Parathyroid adenoma (tissue), 2 donors: ENCODE measurements at regions not wholly inside any gene's neighbourhood (a gene's known extent, or its start where the extent isn't known, plus 50 kb on each side); places are given as distances from the start of the nearest gene placed in this dataset.

Experiments
- H2AFZ ChIP-seq: fragments of 300-600 bp; sonication (generic); one replicate; pipeline ENCODE4 v1.7.0; 2017; ENCODE audit warnings: antibody characterized with exemption, mild to moderate bottlenecking
- H3K27ac ChIP-seq: fragments of 300-600 bp; sonication (generic); one replicate; pipeline ENCODE4 v1.7.0; 2017
- H3K27me3 ChIP-seq: fragments of 300-600 bp; sonication (generic); one replicate; pipeline ENCODE4 v1.7.0; 2017; ENCODE audit warnings: low read length; ENCODE audit not compliant: control insufficient read depth, insufficient read depth
- H3K36me3 ChIP-seq: fragments of 300-600 bp; sonication (generic); one replicate; pipeline ENCODE4 v1.7.0; 2017; ENCODE audit warnings: low read length; ENCODE audit not compliant: control insufficient read depth, insufficient read depth
- H3K4me1 ChIP-seq: fragments of 300-600 bp; sonication (generic); one replicate; pipeline ENCODE4 v1.7.0; 2017; ENCODE audit warnings: control low read depth
- H3K4me2 ChIP-seq: fragments of 300-600 bp; sonication (generic); one replicate; pipeline ENCODE4 v1.7.0; 2017; ENCODE audit warnings: low read length
- H3K4me3 ChIP-seq: fragments of 300-600 bp; sonication (generic); one replicate; pipeline ENCODE4 v1.7.0; 2017; ENCODE audit warnings: low read depth, low read length
- H3K79me2 ChIP-seq: fragments of 300-600 bp; sonication (generic); one replicate; pipeline ENCODE4 v1.7.0; 2017; ENCODE audit warnings: control low read depth
- H3K9ac ChIP-seq: fragments of 300-600 bp; sonication (generic); one replicate; pipeline ENCODE4 v1.7.0; 2017; ENCODE audit warnings: mild to moderate bottlenecking
- H3K9me3 ChIP-seq: fragments of 300-600 bp; sonication (generic); one replicate; pipeline ENCODE4 v1.7.0; 2017; ENCODE audit warnings: low read length; ENCODE audit not compliant: control insufficient read depth
- CTCF ChIP-seq: fragments of 300-600 bp; sonication (generic); IDR thresholded peaks from one replicate; pipeline ENCODE4 v1.7.0; 2017; ENCODE audit warnings: antibody characterized with exemption, mild to moderate bottlenecking
- donor health status: primary hyperparathyroidism.

- no peak overlapping the region for H3K4me3 ChIP-seq
- H3K36me3 ChIP-seq: no peaks in the 10 kb centered on the region
- H3K9ac ChIP-seq: no peak overlapping the region
- no peaks in the 10 kb centered on the region for H3K27me3 ChIP-seq
- no peaks in the 10 kb centered on the region for H3K79me2 ChIP-seq
- no peaks in the 10 kb centered on the region for H3K4me1 ChIP-seq
- no peak overlapping the region for H3K27ac ChIP-seq
- TF ChIP-seq CTCF: no peak
- no peaks in the 10 kb centered on the region for H3K9me3 ChIP-seq
- H3K4me2 ChIP-seq: no peak overlapping the region
- H2AFZ ChIP-seq: no peak overlapping the region
Measured at GRCh38 chr5:104628911-104629310, 1066.3 kb upstream of the NUDT12 start.

- no peaks in the 10 kb centered on the region for H3K79me2 ChIP-seq
- H3K4me2 ChIP-seq: no peak overlapping the region
- H3K4me1 ChIP-seq: no peaks in the 10 kb centered on the region
- no peak overlapping the region for H3K27ac ChIP-seq
- H3K27me3 ChIP-seq: no peaks in the 10 kb centered on the region
- no peak overlapping the region for H3K4me3 ChIP-seq
- no peaks in the 10 kb centered on the region for H3K36me3 ChIP-seq
- H3K9me3 ChIP-seq: no peaks in the 10 kb centered on the region
- no peak overlapping the region for H2AFZ ChIP-seq
- no peak for TF ChIP-seq CTCF
- H3K9ac ChIP-seq: no peak overlapping the region
Measured at GRCh38 chr5:104626122-104626521, 1063.5 kb upstream of the NUDT12 start.

GRCh38 chr5:104612005-104612404 lies 1049.4 kb upstream of the NUDT12 start:
- Histone ChIP-seq H3K27me3 (no peaks in the 10 kb centered on the region), H3K9ac (no peak overlapping the region), H3K9me3 (no peaks in the 10 kb centered on the region), H3K4me2 (no peak overlapping the region), H2AFZ (no peak overlapping the region), H3K27ac (no peak overlapping the region), H3K4me3 (no peak overlapping the region), H3K79me2 (no peaks in the 10 kb centered on the region), H3K4me1 (no peaks in the 10 kb centered on the region), H3K36me3 (no peaks in the 10 kb centered on the region)
- no peak for TF ChIP-seq CTCF

GRCh38 chr5:104611135-104611767 lies 1048.7 kb upstream of the NUDT12 start:
- H3K4me1 ChIP-seq: no peaks in the 10 kb centered on the region
- no peaks in the 10 kb centered on the region for H3K27me3 ChIP-seq
- H3K79me2 ChIP-seq: no peaks in the 10 kb centered on the region
- no peak for TF ChIP-seq CTCF
- no peak overlapping the region for H3K4me2 ChIP-seq
- H3K36me3 ChIP-seq: no peaks in the 10 kb centered on the region
- no peak overlapping the region for H2AFZ ChIP-seq
- no peaks in the 10 kb centered on the region for H3K9me3 ChIP-seq
- H3K4me3 ChIP-seq: no peak overlapping the region
- H3K27ac ChIP-seq: no peak overlapping the region
- no peak overlapping the region for H3K9ac ChIP-seq

- Histone ChIP-seq H3K4me3 (no peak overlapping the region), H3K27me3 (no peaks in the 10 kb centered on the region), H3K79me2 (no peaks in the 10 kb centered on the region), H3K9me3 (no peaks in the 10 kb centered on the region), H3K9ac (no peak overlapping the region), H3K4me1 (no peaks in the 10 kb centered on the region), H3K36me3 (no peaks in the 10 kb centered on the region), H2AFZ (no peak overlapping the region), H3K27ac (no peak overlapping the region), H3K4me2 (no peak overlapping the region)
- TF ChIP-seq CTCF: no peak
Measured at GRCh38 chr5:104606258-104606829, 1043.8 kb upstream of the NUDT12 start.
